Suprapubic skin (tissue), 3 donors: ENCODE measurements at regions not wholly inside any gene's neighbourhood (a gene's known extent, or its start where the extent isn't known, plus 50 kb on each side); places are given as distances from the start of the nearest gene placed in this dataset.
"Not testable (repeated sequence)": the region's sequence is repeated elsewhere in the genome, so short reads cannot be mapped to it uniquely, and the experiment has no call there.

Experiments
- CTCF ChIP-seq, 2 donors: fragments of 200-600 bp in 1 of 2; fragments of 450-650 bp in 1 of 2; sonication (generic) in 1 of 2; IDR thresholded peaks; one replicate each; pipeline ENCODE4 v1.5.1; 2016 to 2019; ENCODE audit warnings: antibody characterized with exemption in 2 of 2, mild to moderate bottlenecking in 1 of 2, moderate library complexity in 1 of 2
- POLR2A ChIP-seq, 2 donors: fragments of 450-650 bp; IDR thresholded peaks; one replicate each; pipeline ENCODE4 v1.6.1; 2017; ENCODE audit warnings: antibody characterized with exemption in 2 of 2, mild to moderate bottlenecking in 2 of 2, moderate library complexity in 2 of 2

- not testable (repeated sequence) for TF ChIP-seq POLR2A, CTCF (IDR thresholded peaks at IDR 0.05)
Measured at GRCh38 chr5:19287548-19288277, 700.3 kb downstream of the CDH18 start.
